Ascending aorta (tissue), 2 donors: ENCODE measurements at regions not wholly inside any gene's neighbourhood (a gene's known extent, or its start where the extent isn't known, plus 50 kb on each side); places are given as distances from the start of the nearest gene placed in this dataset.

Source experiments
- DNase-seq, 2 donors: peaks; one replicate each; pipeline ENCODE4 v3.0.0-alpha.2; 2019; ENCODE audit warnings: low spot score in 2 of 2
- H3K27ac ChIP-seq, 2 donors: fragments of 200-600 bp; sonication (generic); one replicate each; pipeline ENCODE4 v1.5.1; 2016 to 2017; ENCODE audit warnings: mild to moderate bottlenecking in 1 of 2
- H3K27me3 ChIP-seq: fragments of 200-600 bp; sonication (generic); one replicate; pipeline ENCODE4 v1.5.1; 2017
- H3K36me3 ChIP-seq, 2 donors: fragments of 200-600 bp; sonication (generic); one replicate each; pipeline ENCODE4 v1.5.1; 2016
- H3K4me1 ChIP-seq, 2 donors: fragments of 200-600 bp; sonication (generic); one replicate each; pipeline ENCODE4 v1.5.1; 2016 to 2017; ENCODE audit warnings: mild to moderate bottlenecking in 1 of 2
- H3K4me3 ChIP-seq, 2 donors: fragments of 200-600 bp; sonication (generic); one replicate each; pipeline ENCODE4 v1.5.1; 2016 to 2017; ENCODE audit warnings: mild to moderate bottlenecking in 1 of 2
- H3K9me3 ChIP-seq, 2 donors: fragments of 200-600 bp; sonication (generic); one replicate each; pipeline ENCODE4 v1.5.1; 2016
- intact Hi-C: fragments of 100-400 bp; cut with DNase I; formaldehyde crosslinking; loops from one replicate; pipeline ENCODE4 v1.15.1; 2023
- TF ChIP-seq, protein P1 (sequence below), 3 experiments: fragments of 200-600 bp in 2 of 3; fragments of 450-650 bp in 1 of 3; sonication (generic) in 2 of 3; IDR thresholded peaks; one replicate each; pipeline ENCODE4 v1.5.1; 2016 to 2019; ENCODE audit warnings: antibody characterized with exemption in 3 of 3, mild to moderate bottlenecking in 1 of 3, moderate library complexity in 1 of 3

DNA sequence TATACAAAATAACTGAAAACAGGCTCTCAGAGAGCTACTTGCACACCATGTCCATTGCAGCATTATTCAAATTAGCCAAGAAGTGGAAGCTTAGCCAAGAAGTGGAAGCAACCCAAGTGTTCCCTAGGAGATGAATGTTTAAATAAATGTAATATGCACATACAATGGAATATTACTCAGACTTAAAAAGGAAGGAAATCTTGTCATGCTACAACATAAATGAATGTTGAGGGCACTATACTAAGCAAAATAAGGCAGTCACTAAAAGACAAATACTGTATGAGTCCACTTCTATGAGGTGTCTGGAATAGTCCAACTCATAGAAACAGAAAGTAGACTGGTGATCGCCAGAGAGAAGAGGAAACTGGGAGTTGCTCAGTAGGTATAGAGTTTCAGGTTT lies 438.1 kb downstream of the MAT2B start:
- H3K27me3 ChIP-seq: no peaks in the 10 kb centered on the region
- intact Hi-C loops: no loop called here
- TF ChIP-seq, protein P1, sequence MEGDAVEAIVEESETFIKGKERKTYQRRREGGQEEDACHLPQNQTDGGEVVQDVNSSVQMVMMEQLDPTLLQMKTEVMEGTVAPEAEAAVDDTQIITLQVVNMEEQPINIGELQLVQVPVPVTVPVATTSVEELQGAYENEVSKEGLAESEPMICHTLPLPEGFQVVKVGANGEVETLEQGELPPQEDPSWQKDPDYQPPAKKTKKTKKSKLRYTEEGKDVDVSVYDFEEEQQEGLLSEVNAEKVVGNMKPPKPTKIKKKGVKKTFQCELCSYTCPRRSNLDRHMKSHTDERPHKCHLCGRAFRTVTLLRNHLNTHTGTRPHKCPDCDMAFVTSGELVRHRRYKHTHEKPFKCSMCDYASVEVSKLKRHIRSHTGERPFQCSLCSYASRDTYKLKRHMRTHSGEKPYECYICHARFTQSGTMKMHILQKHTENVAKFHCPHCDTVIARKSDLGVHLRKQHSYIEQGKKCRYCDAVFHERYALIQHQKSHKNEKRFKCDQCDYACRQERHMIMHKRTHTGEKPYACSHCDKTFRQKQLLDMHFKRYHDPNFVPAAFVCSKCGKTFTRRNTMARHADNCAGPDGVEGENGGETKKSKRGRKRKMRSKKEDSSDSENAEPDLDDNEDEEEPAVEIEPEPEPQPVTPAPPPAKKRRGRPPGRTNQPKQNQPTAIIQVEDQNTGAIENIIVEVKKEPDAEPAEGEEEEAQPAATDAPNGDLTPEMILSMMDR (IDR thresholded peaks at IDR 0.05): no peak
- no peak for DNase-seq
- no peak overlapping the region for H3K27ac ChIP-seq
- H3K36me3 ChIP-seq: no peaks in the 10 kb centered on the region
- H3K4me1 ChIP-seq: no peaks in the 10 kb centered on the region
- no peaks in the 10 kb centered on the region for H3K9me3 ChIP-seq
- H3K4me3 ChIP-seq: no peak overlapping the region

DNA sequence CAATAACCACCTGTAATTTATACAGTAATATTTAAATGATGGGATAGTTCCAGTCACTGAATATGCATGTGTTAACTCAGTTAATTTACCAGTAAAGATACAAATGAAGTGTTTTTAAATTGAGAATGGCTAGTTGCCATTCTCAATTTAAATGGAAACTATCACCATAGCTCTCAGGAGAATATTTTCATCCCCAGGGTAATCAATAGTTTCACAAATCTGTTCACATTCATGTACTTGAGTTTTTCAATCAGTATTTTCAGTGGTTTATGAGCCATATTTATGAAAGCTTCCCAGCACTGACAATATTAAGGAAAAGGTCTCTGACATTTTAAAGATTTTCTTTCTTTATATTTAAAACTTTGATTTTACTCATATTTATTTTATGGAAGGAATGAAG lies 439.3 kb downstream of the MAT2B start:
- Histone ChIP-seq H3K27me3 (no peaks in the 10 kb centered on the region), H3K9me3 (no peaks in the 10 kb centered on the region), H3K4me1 (no peaks in the 10 kb centered on the region), H3K36me3 (no peaks in the 10 kb centered on the region), H3K27ac (no peak overlapping the region), H3K4me3 (no peak overlapping the region)
- intact Hi-C loops: no loop called here
- DNase-seq: no peak
- TF ChIP-seq, protein P1 (IDR thresholded peaks at IDR 0.05): no peak

DNA sequence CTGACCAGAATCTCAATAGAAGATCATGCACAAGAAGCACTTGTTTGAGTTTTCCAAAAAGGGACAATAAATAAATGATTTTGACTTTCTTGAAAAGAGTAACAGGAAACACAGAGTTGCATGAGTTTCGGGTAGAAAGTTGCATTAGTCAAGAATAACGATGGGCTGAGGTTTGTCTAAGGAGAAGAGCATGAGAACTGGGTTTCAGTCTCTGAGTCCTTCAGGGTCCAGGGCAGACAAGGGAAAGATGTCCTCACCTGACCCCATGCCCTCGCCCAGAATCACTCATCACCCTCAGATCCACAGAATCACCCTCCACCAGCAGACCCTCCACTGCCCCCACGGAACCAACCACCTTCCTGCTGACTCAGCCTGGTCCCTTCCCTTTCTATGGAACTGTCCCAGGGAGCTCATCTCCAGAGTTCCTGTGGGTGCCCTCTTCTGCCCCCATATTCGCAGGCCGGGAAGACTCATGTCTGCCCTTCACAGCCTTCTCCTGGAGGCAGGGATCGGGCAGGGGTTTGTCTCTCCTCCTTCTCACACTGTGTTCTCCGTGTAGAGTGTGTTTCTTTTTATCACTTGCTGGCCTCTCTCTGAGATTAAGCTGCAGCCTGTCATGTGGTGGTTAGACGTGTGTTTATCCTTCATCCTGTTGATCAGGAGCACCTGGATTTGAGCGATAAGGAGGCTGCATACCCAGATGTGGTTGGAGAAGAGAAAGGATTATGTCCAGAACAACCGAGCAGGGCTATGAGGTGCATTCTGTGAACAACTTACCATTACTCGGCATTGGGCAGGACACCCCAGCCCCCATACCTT lies 442.6 kb downstream of the MAT2B start:
- DNase-seq: no peak
- Histone ChIP-seq H3K36me3 (no peaks in the 10 kb centered on the region), H3K27me3 (no peaks in the 10 kb centered on the region), H3K4me1 (no peaks in the 10 kb centered on the region), H3K9me3 (no peaks in the 10 kb centered on the region), H3K27ac (no peak overlapping the region), H3K4me3 (no peak overlapping the region)
- intact Hi-C loops: no loop called here
- TF ChIP-seq, protein P1 (IDR thresholded peaks at IDR 0.05): no peak

DNA sequence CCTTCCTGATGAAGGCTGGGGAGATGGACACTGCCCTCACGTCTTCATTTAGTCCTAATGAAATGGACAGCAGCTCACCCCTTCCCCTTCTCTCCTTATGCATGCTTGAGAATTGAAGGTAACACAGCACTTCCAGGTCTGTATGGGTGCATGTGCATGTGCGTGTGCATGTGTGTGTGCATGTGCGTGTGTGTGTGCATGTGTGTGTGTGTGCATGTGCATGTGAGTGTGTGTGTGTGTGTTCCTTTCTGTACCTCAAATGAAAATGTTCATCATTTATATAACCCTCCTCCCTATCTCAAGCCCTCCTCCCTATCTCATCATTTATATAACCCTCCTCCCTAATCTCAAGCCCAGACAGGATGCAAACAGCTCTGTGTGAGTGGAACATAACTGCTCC lies 444.8 kb downstream of the MAT2B start:
- DNase-seq: no peak
- H3K27ac ChIP-seq: no peak overlapping the region
- no peaks in the 10 kb centered on the region for H3K27me3 ChIP-seq
- no peaks in the 10 kb centered on the region for H3K9me3 ChIP-seq
- no peak overlapping the region for H3K4me3 ChIP-seq
- H3K36me3 ChIP-seq: no peaks in the 10 kb centered on the region
- TF ChIP-seq, protein P1 (IDR thresholded peaks at IDR 0.05): no peak
- no peaks in the 10 kb centered on the region for H3K4me1 ChIP-seq
- intact Hi-C loops: no loop called here

DNA sequence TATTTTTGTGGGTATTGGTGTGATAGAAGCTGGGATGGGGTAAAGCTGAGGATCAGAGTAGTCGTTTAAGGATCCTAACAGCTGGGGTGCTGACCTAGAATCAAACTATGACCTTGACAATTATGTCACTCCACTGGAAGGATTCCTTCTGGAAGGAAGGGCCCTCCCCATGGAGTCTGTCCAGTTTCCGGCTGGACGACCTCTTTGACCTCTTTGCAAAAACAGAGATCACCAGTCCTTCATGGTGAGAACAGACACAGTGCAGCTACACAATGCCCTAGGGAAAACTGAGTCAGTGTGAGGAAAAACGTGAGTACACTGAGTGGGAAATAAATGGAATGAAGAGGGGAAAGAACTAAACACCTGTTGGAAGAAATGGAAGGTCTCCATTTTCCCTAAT lies 445.6 kb downstream of the MAT2B start:
- intact Hi-C loops: no loop called here
- DNase-seq: no peak
- H3K4me3 ChIP-seq: no peak overlapping the region
- H3K27me3 ChIP-seq: no peaks in the 10 kb centered on the region
- H3K9me3 ChIP-seq: no peaks in the 10 kb centered on the region
- no peaks in the 10 kb centered on the region for H3K36me3 ChIP-seq
- H3K27ac ChIP-seq: no peak overlapping the region
- TF ChIP-seq, protein P1 (IDR thresholded peaks at IDR 0.05): no peak
- H3K4me1 ChIP-seq: no peaks in the 10 kb centered on the region
